RWPE1 (cell line): ENCODE measurements at regions not wholly inside any gene's neighbourhood (a gene's known extent, or its start where the extent isn't known, plus 50 kb on each side); places are given as distances from the start of the nearest gene placed in this dataset.
"Not testable (repeated sequence)": the region's sequence is repeated elsewhere in the genome, so short reads cannot be mapped to it uniquely, and the experiment has no call there.

Source experiments
- CTCF ChIA-PET: fragments of 350-600 bp; sonication (Branson Sonifier 250); formaldehyde crosslinking; extraction: SDS; loops from one replicate; lab custom pipeline; 2021; lab: Yijun Ruan, JAX
- POLR2A ChIA-PET: fragments of 400-600 bp; formaldehyde crosslinking; extraction: SDS; loops from one replicate; lab custom pipeline; 2020; ENCODE audit warnings: antibody characterized with exemption; ENCODE audit not compliant: low non-redundant PET; lab: Yijun Ruan, JAX
- DNase-seq: peaks from one replicate; pipeline ENCODE4 v3.0.0; 2012; ENCODE audit warnings: low spot score
- H3K27ac ChIP-seq: fragments of 450-650 bp; 2 replicates; pipeline ENCODE4 v1.5.1; 2017
- CTCF ChIP-seq: fragments of 450-650 bp; conservative IDR thresholded peaks from 2 replicates; pipeline ENCODE4 v1.5.1; 2017; ENCODE audit warnings: low read depth, mild to moderate bottlenecking

GRCh38 chr3:194890091-194890490 is 204.4 kb downstream of the FAM43A start:
- no peak overlapping the region for H3K27ac ChIP-seq
- POLR2A ChIA-PET = no interaction called here
- CTCF ChIA-PET = no interaction called here
- no peak for DNase-seq
- TF ChIP-seq CTCF = no peak

GRCh38 chr3:194893121-194893987 is 207.7 kb downstream of the FAM43A start:
- CTCF ChIA-PET = no interaction called here
- DNase-seq = no peak
- TF ChIP-seq CTCF = no peak
- POLR2A ChIA-PET = interaction anchor here (0.7 kb wide), 1 partner anchor 64 kb away, joined by 4 read pairs; no protein-coding TSS in a partner anchor
- H3K27ac ChIP-seq = no peak overlapping the region

GRCh38 chr3:194894538-194894937 is 208.9 kb downstream of the FAM43A start:
- CTCF ChIA-PET = no interaction called here
- no peak for DNase-seq
- no peak for TF ChIP-seq CTCF
- no peak overlapping the region for H3K27ac ChIP-seq
- POLR2A ChIA-PET = interaction anchor here (0.7 kb wide), 1 partner anchor 62 kb away, joined by 4 read pairs; no protein-coding TSS in a partner anchor

GRCh38 chr3:194900854-194901522 is 215.3 kb downstream of the FAM43A start:
- DNase-seq = no peak
- POLR2A ChIA-PET = no interaction called here
- no peak for TF ChIP-seq CTCF
- CTCF ChIA-PET = no interaction called here
- peak overlapping the region; percentile 50 for H3K27ac ChIP-seq

- CTCF ChIA-PET = interaction anchor here (0.6 kb wide), 1 partner anchor 28 kb away, joined by 3 read pairs; no protein-coding TSS in a partner anchor
- H3K27ac ChIP-seq, POLR2A ChIA-PET, DNase-seq: not testable (repeated sequence)
These were observed 217.8 kb downstream of the FAM43A start for GRCh38 chr3:194903447-194903846.

GRCh38 chr3:194904999-194905398 is 219.3 kb downstream of the FAM43A start:
- DNase-seq, H3K27ac ChIP-seq, POLR2A ChIA-PET, CTCF ChIA-PET: not testable (repeated sequence)

- no peak for TF ChIP-seq CTCF
- no peak overlapping the region for H3K27ac ChIP-seq
These were observed 220.0 kb downstream of the FAM43A start for GRCh38 chr3:194905696-194906095.

More at GRCh38 chr3:194905696-194906095, 220.0 kb downstream of the FAM43A start:
- DNase-seq = no peak
- CTCF ChIA-PET = no interaction called here
- POLR2A ChIA-PET = no interaction called here
